ENCODE measurements at regions not wholly inside any gene's neighbourhood (a gene's known extent, or its start where the extent isn't known, plus 50 kb on each side); places are given as distances from the start of the nearest gene placed in this dataset.

- TF ChIP-seq CTCF (IDR thresholded peaks at IDR 0.05) (no peak), POLR2A (IDR thresholded peaks at IDR 0.05) (no peak), EP300 (IDR thresholded peaks at IDR 0.05) (no peak)
Measured at GRCh38 chr6:94270091-94270948, 851.0 kb upstream of the EPHA7 start.
